OCI-LY1 (cell line): ENCODE measurements at regions not wholly inside any gene's neighbourhood (a gene's known extent, or its start where the extent isn't known, plus 50 kb on each side); places are given as distances from the start of the nearest gene placed in this dataset.

Source experiments
- H2AFZ ChIP-seq: fragments of 200-600 bp; sonication (generic), shearing (Covaris generic); 2 replicates; pipeline ENCODE4 v1.6.0; 2014; ENCODE audit warnings: antibody characterized with exemption, mild to moderate bottlenecking, low read length
- H3F3A ChIP-seq: fragments of 200-600 bp; sonication (generic), shearing (Covaris generic); 2 replicates; pipeline ENCODE4 v1.6.0; 2014; ENCODE audit warnings: mild to moderate bottlenecking, antibody characterized with exemption, low read length, moderate library complexity; ENCODE audit not compliant: insufficient read depth
- H3K27ac ChIP-seq: fragments of 200-600 bp; sonication (generic); 2 replicates; pipeline ENCODE4 v1.5.1; 2014; ENCODE audit warnings: low read length, mixed run types, mild to moderate bottlenecking, low read depth; ENCODE audit not compliant: poor library complexity, severe bottlenecking
- H3K27me3 ChIP-seq: fragments of 200-600 bp; sonication (generic); 2 replicates; pipeline ENCODE4 v1.6.0; 2014; ENCODE audit warnings: antibody characterized with exemption, mild to moderate bottlenecking, low read length, moderate library complexity; ENCODE audit not compliant: insufficient read depth
- H3K36me3 ChIP-seq: fragments of 200-600 bp; sonication (generic); 2 replicates; pipeline ENCODE4 v1.6.1; 2014; ENCODE audit warnings: mild to moderate bottlenecking, antibody characterized with exemption, low read length, moderate library complexity, mixed read lengths; ENCODE audit not compliant: insufficient read depth
- H3K4me1 ChIP-seq: fragments of 200-600 bp; sonication (generic); 2 replicates; pipeline ENCODE4 v1.5.1; 2014; ENCODE audit warnings: mild to moderate bottlenecking, low read length, moderate library complexity; ENCODE audit not compliant: insufficient read depth, severe bottlenecking
- H3K4me2 ChIP-seq: fragments of 200-600 bp; sonication (generic), shearing (Covaris generic); 2 replicates; pipeline ENCODE4 v1.6.1; 2014; ENCODE audit warnings: low read length
- H3K4me3 ChIP-seq: fragments of 200-600 bp; sonication (generic); 2 replicates; pipeline ENCODE4 v1.5.1; 2014; ENCODE audit warnings: low read length, low read depth, mild to moderate bottlenecking, mixed read lengths; ENCODE audit not compliant: poor library complexity, severe bottlenecking
- H3K79me2 ChIP-seq: fragments of 200-600 bp; shearing (Covaris generic); 2 replicates; pipeline ENCODE4 v1.6.1; 2016; ENCODE audit warnings: mixed run types, low read length, mixed read lengths; ENCODE audit not compliant: insufficient read depth
- H3K9ac ChIP-seq: fragments of 200-600 bp; sonication (generic), shearing (Covaris generic); 2 replicates; pipeline ENCODE4 v1.6.1; 2014; ENCODE audit warnings: mild to moderate bottlenecking, low read length, mixed read lengths
- H3K9me2 ChIP-seq: fragments of 200-600 bp; sonication (generic), shearing (Covaris generic); 2 replicates; pipeline ENCODE4 v1.6.1; 2014; ENCODE audit warnings: low read depth, mild to moderate bottlenecking, low read length, mixed read lengths
- H3K9me3 ChIP-seq: fragments of 200-600 bp; shearing (Covaris generic); 2 replicates; pipeline ENCODE4 v1.6.1; 2014; ENCODE audit warnings: low read length, mixed read lengths
- H4K20me1 ChIP-seq: fragments of 200-600 bp; sonication (generic), shearing (Covaris generic); 2 replicates; pipeline ENCODE4 v1.6.0; 2016; ENCODE audit warnings: mild to moderate bottlenecking, low read length; ENCODE audit not compliant: insufficient read depth
- EZH2 ChIP-seq: fragments of 200-600 bp; sonication (generic), shearing (Covaris generic); IDR thresholded peaks from 2 replicates; pipeline ENCODE4 v1.8.0; 2017; ENCODE audit warnings: borderline replicate concordance, mixed run types, mild to moderate bottlenecking, antibody characterized with exemption, low read length, moderate library complexity, mixed read lengths
- TF ChIP-seq, protein P1 (sequence below): fragments of 200-600 bp; sonication (generic), shearing (Covaris generic); IDR thresholded peaks from 2 replicates; pipeline ENCODE4 v1.5.1; 2017; ENCODE audit warnings: mild to moderate bottlenecking, antibody characterized with exemption, low read length, moderate library complexity, mixed read lengths

DNA sequence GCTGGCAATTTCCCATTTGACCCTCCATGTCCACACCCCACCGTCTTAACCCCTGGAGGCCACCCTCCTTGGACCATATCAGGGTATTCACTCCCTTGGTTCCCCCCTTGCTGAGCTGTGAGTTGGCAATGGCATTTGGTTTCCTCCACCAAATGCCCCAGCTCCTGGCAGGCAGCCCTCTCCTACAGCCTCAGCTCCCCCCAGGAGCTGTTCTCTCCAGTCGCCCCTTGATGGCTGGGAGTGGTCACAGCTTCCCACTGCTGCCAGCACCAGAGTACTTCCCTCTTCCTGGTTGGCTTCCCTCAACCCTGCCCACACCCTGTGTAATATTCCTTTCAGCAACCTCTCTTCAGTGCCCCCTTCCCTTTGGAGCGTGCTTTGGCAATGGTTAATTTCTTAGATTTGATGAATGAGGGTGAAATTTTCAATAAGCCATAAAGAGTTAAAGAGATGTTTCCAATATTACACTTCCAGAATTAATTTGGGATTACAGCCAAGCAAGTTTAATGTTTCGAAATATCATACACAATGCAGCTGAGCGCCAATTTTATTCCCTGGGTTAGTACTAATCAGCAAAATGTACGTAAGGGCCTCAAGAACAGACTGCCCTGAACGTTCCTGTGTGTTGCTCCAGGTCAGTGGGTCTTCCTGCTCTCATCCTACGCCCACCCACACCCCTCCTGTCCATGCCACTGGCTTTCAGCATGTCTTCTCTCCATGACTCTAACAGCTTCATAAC lies 207.1 kb upstream of the NFE2L3 start:
- TF ChIP-seq, protein P1, sequence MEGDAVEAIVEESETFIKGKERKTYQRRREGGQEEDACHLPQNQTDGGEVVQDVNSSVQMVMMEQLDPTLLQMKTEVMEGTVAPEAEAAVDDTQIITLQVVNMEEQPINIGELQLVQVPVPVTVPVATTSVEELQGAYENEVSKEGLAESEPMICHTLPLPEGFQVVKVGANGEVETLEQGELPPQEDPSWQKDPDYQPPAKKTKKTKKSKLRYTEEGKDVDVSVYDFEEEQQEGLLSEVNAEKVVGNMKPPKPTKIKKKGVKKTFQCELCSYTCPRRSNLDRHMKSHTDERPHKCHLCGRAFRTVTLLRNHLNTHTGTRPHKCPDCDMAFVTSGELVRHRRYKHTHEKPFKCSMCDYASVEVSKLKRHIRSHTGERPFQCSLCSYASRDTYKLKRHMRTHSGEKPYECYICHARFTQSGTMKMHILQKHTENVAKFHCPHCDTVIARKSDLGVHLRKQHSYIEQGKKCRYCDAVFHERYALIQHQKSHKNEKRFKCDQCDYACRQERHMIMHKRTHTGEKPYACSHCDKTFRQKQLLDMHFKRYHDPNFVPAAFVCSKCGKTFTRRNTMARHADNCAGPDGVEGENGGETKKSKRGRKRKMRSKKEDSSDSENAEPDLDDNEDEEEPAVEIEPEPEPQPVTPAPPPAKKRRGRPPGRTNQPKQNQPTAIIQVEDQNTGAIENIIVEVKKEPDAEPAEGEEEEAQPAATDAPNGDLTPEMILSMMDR, result no peak
- TF ChIP-seq EZH2, result no peak
- peaks cover 12% of the 10 kb centered on the region for H3K4me1 ChIP-seq
- no peak overlapping the region for H3K4me2 ChIP-seq
- H3K9me2 ChIP-seq, result no peaks in the 10 kb centered on the region
- H3K79me2 ChIP-seq, result no peaks in the 10 kb centered on the region
- no peak overlapping the region for H2AFZ ChIP-seq
- peaks cover 13% of the 10 kb centered on the region for H3K9me3 ChIP-seq
- no peaks in the 10 kb centered on the region for H3F3A ChIP-seq
- no peak overlapping the region for H3K27ac ChIP-seq
- H4K20me1 ChIP-seq, result no peaks in the 10 kb centered on the region
- H3K36me3 ChIP-seq, result peaks cover 30% of the 10 kb centered on the region
- H3K9ac ChIP-seq, result no peak overlapping the region
- H3K4me3 ChIP-seq, result no peak overlapping the region
- H3K27me3 ChIP-seq, result peaks cover 3% of the 10 kb centered on the region; the same call in 1 of the 2 replicates

DNA sequence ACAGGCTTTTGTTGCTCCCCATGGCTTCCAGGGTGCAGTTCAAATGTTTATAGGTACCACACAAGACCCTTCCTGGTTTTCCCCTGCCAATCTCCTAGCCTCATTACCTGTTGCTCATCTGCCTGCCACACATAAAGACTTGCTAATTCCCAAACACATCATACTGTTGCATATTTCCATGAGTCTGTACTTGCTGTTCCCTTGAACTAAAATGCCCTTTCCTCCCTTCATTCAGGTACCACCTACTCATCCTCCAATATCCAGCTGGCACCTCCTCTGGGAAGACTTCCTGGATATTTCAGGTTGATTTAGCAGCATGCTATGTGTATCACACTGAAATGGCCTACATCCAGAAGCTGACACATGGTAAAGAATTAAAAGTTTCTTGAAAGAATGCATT lies 206.4 kb upstream of the NFE2L3 start:
- H3K9me2 ChIP-seq, result no peaks in the 10 kb centered on the region
- no peaks in the 10 kb centered on the region for H3K79me2 ChIP-seq
- H3K9me3 ChIP-seq, result peaks cover 13% of the 10 kb centered on the region
- peaks cover 17% of the 10 kb centered on the region for H3K4me1 ChIP-seq
- no peak overlapping the region for H2AFZ ChIP-seq
- H3K27ac ChIP-seq, result no peak overlapping the region
- no peak overlapping the region for H3K9ac ChIP-seq
- peaks cover 3% of the 10 kb centered on the region; the same call in 1 of the 2 replicates for H3K27me3 ChIP-seq
- H3F3A ChIP-seq, result no peaks in the 10 kb centered on the region
- no peak overlapping the region for H3K4me2 ChIP-seq
- no peak overlapping the region for H3K4me3 ChIP-seq
- H4K20me1 ChIP-seq, result no peaks in the 10 kb centered on the region
- TF ChIP-seq EZH2, result no peak
- TF ChIP-seq, protein P1, result no peak
- H3K36me3 ChIP-seq, result peaks cover 30% of the 10 kb centered on the region

DNA sequence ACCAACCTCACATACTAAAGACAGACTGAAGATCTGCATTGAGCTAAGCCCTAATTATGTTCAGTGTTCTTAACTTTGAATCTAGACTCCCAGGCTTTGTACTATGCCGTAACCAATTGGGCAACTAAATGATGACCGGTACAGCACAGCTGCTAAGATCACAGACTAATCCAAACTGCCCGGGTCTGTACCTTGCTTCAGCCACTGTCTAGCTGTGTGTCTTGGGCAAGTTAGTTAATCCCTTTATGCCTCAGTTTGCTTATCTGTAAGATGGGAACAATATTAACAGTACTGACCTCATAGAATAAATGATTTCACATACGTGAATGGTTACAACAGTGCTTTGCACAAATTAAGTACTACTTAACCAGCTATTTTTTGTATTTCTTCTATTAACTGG lies 205.8 kb upstream of the NFE2L3 start:
- peaks cover 30% of the 10 kb centered on the region for H3K36me3 ChIP-seq
- no peak overlapping the region for H3K4me2 ChIP-seq
- H3K27me3 ChIP-seq, result peaks cover 3% of the 10 kb centered on the region; the same call in 1 of the 2 replicates
- H4K20me1 ChIP-seq, result no peaks in the 10 kb centered on the region
- no peaks in the 10 kb centered on the region for H3K9me2 ChIP-seq
- H3K9ac ChIP-seq, result no peak overlapping the region
- no peaks in the 10 kb centered on the region for H3F3A ChIP-seq
- no peak overlapping the region for H2AFZ ChIP-seq
- TF ChIP-seq EZH2, result no peak
- TF ChIP-seq, protein P1, result no peak
- peaks cover 13% of the 10 kb centered on the region for H3K9me3 ChIP-seq
- H3K27ac ChIP-seq, result no peak overlapping the region
- no peaks in the 10 kb centered on the region for H3K79me2 ChIP-seq
- H3K4me3 ChIP-seq, result no peak overlapping the region
- H3K4me1 ChIP-seq, result peaks cover 17% of the 10 kb centered on the region
